OCI-LY3 (cell line): ENCODE measurements at regions not wholly inside any gene's neighbourhood (a gene's known extent, or its start where the extent isn't known, plus 50 kb on each side); places are given as distances from the start of the nearest gene placed in this dataset.
"Not testable (repeated sequence)": the region's sequence is repeated elsewhere in the genome, so short reads cannot be mapped to it uniquely, and the experiment has no call there.

Experiments
- H2AFZ ChIP-seq: fragments of 200-600, 300-600 bp; shearing (Covaris generic); 2 replicates; pipeline ENCODE4 v1.6.0; 2014; ENCODE audit warnings: antibody characterized with exemption, low read depth, low read length
- H3K27ac ChIP-seq: fragments of 200-600, 300-600 bp; sonication (generic); 2 replicates; pipeline ENCODE4 v1.5.1; 2014; ENCODE audit warnings: mild to moderate bottlenecking, low read length, moderate library complexity, mixed read lengths
- H3K27me3 ChIP-seq: fragments of 200-600, 300-600 bp; sonication (generic); 2 replicates; pipeline ENCODE4 v1.6.1; 2014; ENCODE audit warnings: low read depth, low read length, mixed read lengths
- H3K36me3 ChIP-seq: fragments of 200-600, 300-600 bp; sonication (generic); replicated peaks from 2 replicates; pipeline ENCODE3; 2014; ENCODE audit warnings: low read depth, low read length, mixed read lengths
- H3K4me1 ChIP-seq: fragments of 300-600, 200-600 bp; sonication (generic); 2 replicates; pipeline ENCODE4 v1.6.1; 2014; ENCODE audit warnings: low read length, mixed read lengths
- H3K4me2 ChIP-seq: fragments of 200-600, 300-600 bp; sonication (generic); 2 replicates; pipeline ENCODE4 v1.6.1; 2014; ENCODE audit warnings: low read length, mixed read lengths
- H3K4me3 ChIP-seq: fragments of 300-600, 200-600 bp; sonication (generic); 2 replicates; pipeline ENCODE4 v1.5.1; 2014; ENCODE audit warnings: antibody characterized with exemption, mild to moderate bottlenecking, low read length, moderate library complexity
- H3K79me2 ChIP-seq: fragments of 300-600, 200-600 bp; shearing (Covaris generic); 2 replicates; pipeline ENCODE4 v1.6.1; 2014; ENCODE audit warnings: mild to moderate bottlenecking, low read length, mixed read lengths
- H3K9ac ChIP-seq: fragments of 300-600, 200-600 bp; shearing (Covaris generic); 2 replicates; pipeline ENCODE4 v1.6.0; 2014; ENCODE audit warnings: mild to moderate bottlenecking, low read length, moderate library complexity
- H3K9me3 ChIP-seq: fragments of 200-600, 300-600 bp; shearing (Covaris generic); 2 replicates; pipeline ENCODE4 v1.6.1; 2014; ENCODE audit warnings: low read length, mixed read lengths; ENCODE audit not compliant: insufficient read depth
- H4K20me1 ChIP-seq: fragments of 200-600, 300-600 bp; sonication (generic); 2 replicates; pipeline ENCODE4 v1.6.1; 2016; ENCODE audit warnings: low read length, mixed read lengths; ENCODE audit not compliant: insufficient read depth
- EZH2phosphoT487 ChIP-seq: fragments of 200-600 bp; shearing (Covaris generic); IDR thresholded peaks from 2 replicates; pipeline ENCODE4 v1.6.1; 2018; ENCODE audit warnings: antibody characterized with exemption, mixed run types, low read depth
- TF ChIP-seq, protein P1 (sequence below): fragments of 200-600, 300-600 bp; sonication (generic); IDR thresholded peaks from 2 replicates; pipeline ENCODE4 v1.5.1; 2014; ENCODE audit warnings: antibody characterized with exemption, low read length, low read depth

DNA sequence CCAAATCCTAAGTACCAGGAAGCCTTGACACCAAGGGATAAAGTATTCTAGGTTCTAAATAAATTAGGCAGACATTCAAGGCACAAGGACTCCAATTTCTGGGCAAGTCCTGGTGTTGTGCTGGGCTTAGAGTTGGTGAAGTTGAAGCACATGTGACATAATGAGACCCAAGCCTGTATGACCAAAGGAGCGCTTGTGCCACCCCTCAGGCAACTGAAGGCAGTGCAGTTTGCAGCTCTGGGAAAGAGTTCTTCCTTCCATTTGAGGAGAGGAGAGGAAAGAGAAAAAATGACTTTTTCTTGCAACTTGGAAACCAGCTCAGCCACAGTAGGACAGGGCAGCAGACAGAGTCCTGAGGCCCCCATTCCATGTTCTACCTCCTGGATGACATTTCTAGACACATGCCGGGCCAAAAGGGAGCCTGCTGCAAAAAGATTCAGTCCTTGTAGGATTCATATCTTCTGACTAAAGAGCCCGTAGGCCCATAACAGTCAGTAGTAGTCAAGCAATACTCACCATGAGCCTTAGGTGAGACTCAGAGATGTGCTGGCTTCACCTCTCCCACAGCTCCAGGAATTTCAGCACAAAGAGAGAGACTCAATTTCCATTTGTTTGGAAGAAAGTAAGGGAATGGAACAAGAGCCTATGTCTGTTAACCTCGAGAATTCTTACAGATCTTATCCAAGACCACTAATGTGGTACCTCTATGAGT, 588.8 kb upstream of the BCHE start:
- no peak for TF ChIP-seq EZH2phosphoT487
- TF ChIP-seq, protein P1, sequence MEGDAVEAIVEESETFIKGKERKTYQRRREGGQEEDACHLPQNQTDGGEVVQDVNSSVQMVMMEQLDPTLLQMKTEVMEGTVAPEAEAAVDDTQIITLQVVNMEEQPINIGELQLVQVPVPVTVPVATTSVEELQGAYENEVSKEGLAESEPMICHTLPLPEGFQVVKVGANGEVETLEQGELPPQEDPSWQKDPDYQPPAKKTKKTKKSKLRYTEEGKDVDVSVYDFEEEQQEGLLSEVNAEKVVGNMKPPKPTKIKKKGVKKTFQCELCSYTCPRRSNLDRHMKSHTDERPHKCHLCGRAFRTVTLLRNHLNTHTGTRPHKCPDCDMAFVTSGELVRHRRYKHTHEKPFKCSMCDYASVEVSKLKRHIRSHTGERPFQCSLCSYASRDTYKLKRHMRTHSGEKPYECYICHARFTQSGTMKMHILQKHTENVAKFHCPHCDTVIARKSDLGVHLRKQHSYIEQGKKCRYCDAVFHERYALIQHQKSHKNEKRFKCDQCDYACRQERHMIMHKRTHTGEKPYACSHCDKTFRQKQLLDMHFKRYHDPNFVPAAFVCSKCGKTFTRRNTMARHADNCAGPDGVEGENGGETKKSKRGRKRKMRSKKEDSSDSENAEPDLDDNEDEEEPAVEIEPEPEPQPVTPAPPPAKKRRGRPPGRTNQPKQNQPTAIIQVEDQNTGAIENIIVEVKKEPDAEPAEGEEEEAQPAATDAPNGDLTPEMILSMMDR, result 0 out of 2 replicates have a peak, but pooled peaks have one; percentile 15
- no peak overlapping the region for H3K4me2 ChIP-seq
- no peaks in the 10 kb centered on the region for H3K9me3 ChIP-seq
- H3K79me2 ChIP-seq, result no peaks in the 10 kb centered on the region
- H3K4me1 ChIP-seq, result no peaks in the 10 kb centered on the region
- H3K27ac ChIP-seq, result no peak overlapping the region
- H4K20me1 ChIP-seq, result no peaks in the 10 kb centered on the region
- H3K4me3 ChIP-seq, result no peak overlapping the region
- no peaks in the 10 kb centered on the region for H3K36me3 ChIP-seq
- H3K9ac ChIP-seq, result no peak overlapping the region
- no peak overlapping the region for H2AFZ ChIP-seq
- no peaks in the 10 kb centered on the region for H3K27me3 ChIP-seq

DNA sequence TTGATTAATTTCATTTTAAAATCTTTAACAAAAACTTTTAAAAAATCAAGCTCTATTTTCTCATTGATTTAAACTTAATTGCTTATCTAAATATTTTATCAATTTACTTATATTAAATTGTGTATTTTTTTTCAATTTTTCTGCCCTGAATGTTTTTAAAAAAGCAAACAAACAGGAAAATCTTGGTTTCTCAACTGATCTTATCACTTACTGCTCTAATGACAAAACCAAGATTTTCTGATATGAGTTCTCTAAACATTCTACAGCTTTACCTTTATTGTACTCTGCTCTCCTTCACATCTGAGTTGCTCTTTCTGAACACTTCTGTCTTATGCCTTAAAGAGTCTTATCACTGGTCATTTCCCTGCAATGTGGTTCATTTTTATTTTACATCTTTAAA, 587.8 kb upstream of the BCHE start:
- Histone ChIP-seq H3K36me3 (no peaks in the 10 kb centered on the region), H2AFZ (no peak overlapping the region), H3K4me3 (no peak overlapping the region), H3K27ac (no peak overlapping the region), H3K9ac (no peak overlapping the region), H3K79me2 (no peaks in the 10 kb centered on the region), H3K4me2 (no peak overlapping the region), H3K9me3 (no peaks in the 10 kb centered on the region), H3K4me1 (no peaks in the 10 kb centered on the region), H4K20me1 (no peaks in the 10 kb centered on the region), H3K27me3 (no peaks in the 10 kb centered on the region)
- no peak for TF ChIP-seq EZH2phosphoT487
- TF ChIP-seq, protein P1, result no peak

DNA sequence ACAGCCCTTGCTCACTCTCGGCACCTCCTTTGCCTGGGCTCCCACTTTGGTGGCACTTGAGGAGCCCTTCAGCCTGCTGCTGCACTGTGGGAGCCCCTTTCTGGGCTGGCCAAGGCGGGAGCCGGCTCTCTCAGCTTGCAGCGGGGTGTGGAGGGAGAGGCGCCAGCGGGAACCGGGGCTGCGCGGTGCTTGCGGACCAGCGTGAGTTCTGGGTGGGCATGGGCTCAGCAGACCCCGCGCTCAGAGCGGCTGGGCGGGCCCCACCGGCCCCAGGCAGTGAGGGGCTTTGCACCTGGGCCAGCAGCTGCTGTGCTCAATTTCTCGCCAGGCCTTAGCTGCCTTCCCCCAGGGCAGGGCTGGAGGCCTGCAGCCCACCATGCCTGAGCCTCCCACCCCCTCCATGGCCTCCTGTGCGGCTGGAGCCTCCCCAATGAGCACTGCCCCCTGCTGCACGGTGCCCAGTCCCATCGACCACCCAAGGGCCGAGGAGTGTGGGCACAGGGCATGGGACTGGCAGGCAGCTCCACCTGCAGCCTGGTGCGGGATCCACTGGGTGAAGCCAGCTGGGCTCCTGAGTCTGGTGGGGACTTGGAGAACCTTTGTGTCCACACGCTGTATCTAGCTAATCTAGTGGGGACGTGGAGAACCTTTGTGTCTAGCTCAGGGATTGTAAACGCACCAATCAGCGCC, 586.7 kb upstream of the BCHE start:
- H3K9ac ChIP-seq, H3K27me3 ChIP-seq, H3K79me2 ChIP-seq, H3K4me3 ChIP-seq, H3K36me3 ChIP-seq, H3K27ac ChIP-seq, H3K4me1 ChIP-seq, H4K20me1 ChIP-seq, H2AFZ ChIP-seq, H3K4me2 ChIP-seq, H3K9me3 ChIP-seq: not testable (repeated sequence)

DNA sequence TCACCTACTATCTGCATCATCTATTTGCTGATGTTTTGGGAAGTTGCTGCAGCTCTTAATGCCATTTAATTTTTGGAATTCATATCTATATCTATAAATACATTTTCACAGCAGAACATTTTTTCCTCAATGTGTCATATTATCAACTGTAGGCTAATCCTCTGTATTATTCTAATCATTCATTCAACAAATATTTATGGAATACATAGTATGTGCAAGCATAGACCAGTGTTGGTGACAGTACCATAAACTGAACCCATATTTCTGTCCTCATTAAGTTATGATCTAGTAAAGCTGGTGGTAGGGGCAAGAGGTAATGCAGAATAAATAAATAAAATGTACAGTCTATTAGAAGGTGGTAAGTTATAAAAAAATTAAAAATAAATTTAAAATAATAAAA, 585.3 kb upstream of the BCHE start:
- no peaks in the 10 kb centered on the region for H4K20me1 ChIP-seq
- no peaks in the 10 kb centered on the region for H3K79me2 ChIP-seq
- no peak overlapping the region for H3K27ac ChIP-seq
- no peaks in the 10 kb centered on the region for H3K9me3 ChIP-seq
- H3K9ac ChIP-seq, result no peak overlapping the region
- no peak overlapping the region for H3K4me3 ChIP-seq
- H2AFZ ChIP-seq, result no peak overlapping the region
- H3K4me2 ChIP-seq, result no peak overlapping the region
- no peaks in the 10 kb centered on the region for H3K36me3 ChIP-seq
- no peaks in the 10 kb centered on the region for H3K27me3 ChIP-seq
- TF ChIP-seq, protein P1, result no peak
- no peak for TF ChIP-seq EZH2phosphoT487
- no peaks in the 10 kb centered on the region for H3K4me1 ChIP-seq
